COLO829 (cell line): ENCODE measurements at regions not wholly inside any gene's neighbourhood (a gene's known extent, or its start where the extent isn't known, plus 50 kb on each side); places are given as distances from the start of the nearest gene placed in this dataset.

Source experiments
- DNase-seq: peaks from one replicate; pipeline ENCODE4 v3.0.0; 2012; ENCODE audit warnings: low spot score

GRCh38 chr16:35733971-35734702 lies 2274.7 kb downstream of the TP53TG3F start:
- no peak for DNase-seq

- DNase-seq, result no peak
Measured at GRCh38 chr16:35734728-35735402, 2275.5 kb downstream of the TP53TG3F start.

GRCh38 chr16:35735403-35736251 lies 2276.2 kb downstream of the TP53TG3F start:
- no peak for DNase-seq

GRCh38 chr16:35736546-35736945 lies 2277.1 kb downstream of the TP53TG3F start:
- DNase-seq, result no peak

- DNase-seq, result no peak
Measured at GRCh38 chr16:35737076-35737475, 2277.7 kb downstream of the TP53TG3F start.

- no peak for DNase-seq
Measured at GRCh38 chr16:35741546-35741945, 2282.1 kb downstream of the TP53TG3F start.

GRCh38 chr16:35743101-35743692 lies 2283.8 kb downstream of the TP53TG3F start:
- no peak for DNase-seq

- no peak for DNase-seq
Measured at GRCh38 chr16:35744084-35744483, 2284.7 kb downstream of the TP53TG3F start.

GRCh38 chr16:35744726-35745125 lies 2285.3 kb downstream of the TP53TG3F start:
- no peak for DNase-seq

GRCh38 chr16:35745191-35745590 lies 2285.8 kb downstream of the TP53TG3F start:
- DNase-seq, result no peak

GRCh38 chr16:35745821-35746248 lies 2286.4 kb downstream of the TP53TG3F start:
- no peak for DNase-seq

GRCh38 chr16:35746281-35746962 lies 2287.0 kb downstream of the TP53TG3F start:
- no peak for DNase-seq

- no peak for DNase-seq
Measured at GRCh38 chr16:35746963-35747657, 2287.7 kb downstream of the TP53TG3F start.

- DNase-seq, result no peak
Measured at GRCh38 chr16:35747658-35748455, 2288.4 kb downstream of the TP53TG3F start.

GRCh38 chr16:35748621-35749252 lies 2289.3 kb downstream of the TP53TG3F start:
- no peak for DNase-seq

GRCh38 chr16:35749253-35750141 lies 2290.1 kb downstream of the TP53TG3F start:
- DNase-seq, result no peak

- DNase-seq, result no peak
Measured at GRCh38 chr16:35750157-35750689, 2290.8 kb downstream of the TP53TG3F start.

GRCh38 chr16:35750701-35751104 lies 2291.3 kb downstream of the TP53TG3F start:
- DNase-seq, result no peak
